ENCODE measurements at regions not wholly inside any gene's neighbourhood (a gene's known extent, or its start where the extent isn't known, plus 50 kb on each side); places are given as distances from the start of the nearest gene placed in this dataset.

DNA sequence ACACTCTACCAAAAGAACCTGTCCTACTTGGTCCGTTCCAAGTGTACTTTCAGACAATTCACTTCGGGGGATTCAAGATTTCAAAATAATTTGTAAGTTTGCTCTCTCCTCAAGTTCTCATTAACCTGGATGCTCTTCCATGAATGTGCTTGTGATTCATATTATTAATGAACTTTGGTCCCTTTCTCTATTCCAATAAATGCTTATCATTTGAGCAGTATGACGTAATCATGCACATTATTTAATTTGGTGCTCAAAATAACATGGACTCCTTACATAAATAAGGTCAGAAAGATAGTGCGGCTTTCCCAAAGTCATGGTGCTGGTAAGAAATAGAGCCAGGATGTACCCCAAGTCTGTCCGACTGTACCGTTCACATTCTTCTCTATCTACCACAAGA, 323.2 kb upstream of the SLCO3A1 start:
- TF ChIP-seq, protein P1, sequence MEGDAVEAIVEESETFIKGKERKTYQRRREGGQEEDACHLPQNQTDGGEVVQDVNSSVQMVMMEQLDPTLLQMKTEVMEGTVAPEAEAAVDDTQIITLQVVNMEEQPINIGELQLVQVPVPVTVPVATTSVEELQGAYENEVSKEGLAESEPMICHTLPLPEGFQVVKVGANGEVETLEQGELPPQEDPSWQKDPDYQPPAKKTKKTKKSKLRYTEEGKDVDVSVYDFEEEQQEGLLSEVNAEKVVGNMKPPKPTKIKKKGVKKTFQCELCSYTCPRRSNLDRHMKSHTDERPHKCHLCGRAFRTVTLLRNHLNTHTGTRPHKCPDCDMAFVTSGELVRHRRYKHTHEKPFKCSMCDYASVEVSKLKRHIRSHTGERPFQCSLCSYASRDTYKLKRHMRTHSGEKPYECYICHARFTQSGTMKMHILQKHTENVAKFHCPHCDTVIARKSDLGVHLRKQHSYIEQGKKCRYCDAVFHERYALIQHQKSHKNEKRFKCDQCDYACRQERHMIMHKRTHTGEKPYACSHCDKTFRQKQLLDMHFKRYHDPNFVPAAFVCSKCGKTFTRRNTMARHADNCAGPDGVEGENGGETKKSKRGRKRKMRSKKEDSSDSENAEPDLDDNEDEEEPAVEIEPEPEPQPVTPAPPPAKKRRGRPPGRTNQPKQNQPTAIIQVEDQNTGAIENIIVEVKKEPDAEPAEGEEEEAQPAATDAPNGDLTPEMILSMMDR (conservative IDR thresholded peaks at IDR 0.05 in 1 of 2, IDR thresholded peaks at IDR 0.05 in 1 of 2; ENCODE audit: low read depth in 1 of 2, low read length in 2 of 2), result no peak
- TF ChIP-seq EZH2 (IDR thresholded peaks at IDR 0.05; ENCODE audit: low read length, missing control alignments), result no peak
